WTC11 (cell line): ENCODE measurements at regions not wholly inside any gene's neighbourhood (a gene's known extent, or its start where the extent isn't known, plus 50 kb on each side); places are given as distances from the start of the nearest gene placed in this dataset.

Experiments
- ATAC-seq: fragments of 200-7000 bp; cut with Tn5 transposase; 2 replicates; pipeline ENCODE4 v1.10.0; 2021; ENCODE audit warnings: mild to moderate bottlenecking, moderate library complexity
- CTCF ChIA-PET: fragments of 300-600 bp; sonication (Branson Sonifier 250); formaldehyde crosslinking; loops from one replicate; lab custom pipeline; 2021; ENCODE audit warnings: antibody characterized with exemption; lab: Charles Lee
- POLR2A ChIA-PET: fragments of 350-600 bp; sonication (Branson Sonifier 250); formaldehyde crosslinking; loops from one replicate; lab custom pipeline; 2021; ENCODE audit warnings: antibody characterized with exemption; lab: Charles Lee
- DNase-seq: peaks from one replicate; pipeline ENCODE4 v3.0.0; 2021; ENCODE audit warnings: low spot score
- H3K27ac Mint-ChIP-seq: 2 replicates; pipeline ENCODE4 v1.8.0; 2021; ENCODE audit warnings: mixed read lengths
- H3K27me3 Mint-ChIP-seq: 2 replicates; pipeline ENCODE4 v1.8.0; 2021; ENCODE audit warnings: low read depth, mild to moderate bottlenecking, moderate library complexity, mixed read lengths
- H3K36me3 Mint-ChIP-seq: 2 replicates; pipeline ENCODE4 v1.8.0; 2021; ENCODE audit warnings: mixed read lengths
- H3K4me1 Mint-ChIP-seq: 2 replicates; pipeline ENCODE4 v1.8.0; 2022; ENCODE audit warnings: mixed read lengths
- H3K4me3 Mint-ChIP-seq: 2 replicates; pipeline ENCODE4 v1.8.0; 2021; ENCODE audit warnings: mild to moderate bottlenecking, moderate library complexity, mixed read lengths
- H3K9me3 Mint-ChIP-seq: 2 replicates; pipeline ENCODE4 v1.8.0; 2021; ENCODE audit warnings: mixed read lengths
- ATF3 ChIP-seq: sonication (generic); formaldehyde crosslinking; conservative IDR thresholded peaks from 2 replicates; pipeline ENCODE4 v1.8.1; 2022; ENCODE audit warnings: mild to moderate bottlenecking, missing genetic modification reagents
- E2F1 ChIP-seq: sonication (generic); formaldehyde crosslinking; IDR thresholded peaks from 2 replicates; pipeline ENCODE4 v1.8.0; 2022; ENCODE audit warnings: mild to moderate bottlenecking, missing genetic modification reagents
- ELF4 ChIP-seq: sonication (generic); formaldehyde crosslinking; IDR thresholded peaks from 2 replicates; pipeline ENCODE4 v1.8.1; 2022; ENCODE audit warnings: low read depth, mild to moderate bottlenecking, moderate library complexity, missing genetic modification reagents
- EMX1 ChIP-seq: fragments of 250-450 bp; sonication (Bioruptor Pico); IDR thresholded peaks from 2 replicates; pipeline ENCODE4 v1.8.0; 2021; ENCODE audit warnings: mild to moderate bottlenecking
- GABPB1 ChIP-seq: sonication (generic); formaldehyde crosslinking; IDR thresholded peaks from 2 replicates; pipeline ENCODE4 v1.8.1; 2023; ENCODE audit warnings: mild to moderate bottlenecking, missing genetic modification reagents
- GRHL2 ChIP-seq: fragments of 250-450 bp; sonication (Bioruptor Pico); IDR thresholded peaks from 2 replicates; pipeline ENCODE4 v1.8.0; 2022; ENCODE audit warnings: mild to moderate bottlenecking, moderate library complexity; ENCODE audit not compliant: insufficient replicate concordance, severe bottlenecking
- HMGA2 ChIP-seq: fragments of 250-450 bp; sonication (Bioruptor Pico); IDR thresholded peaks from 2 replicates; pipeline ENCODE4 v1.4.0; 2021; ENCODE audit warnings: mild to moderate bottlenecking, moderate library complexity
- KAT7 ChIP-seq: sonication (generic); formaldehyde crosslinking; IDR thresholded peaks from 2 replicates; pipeline ENCODE4 v1.8.1; 2023; ENCODE audit warnings: missing genetic modification reagents, mild to moderate bottlenecking, borderline replicate concordance
- MAX ChIP-seq: sonication (generic); formaldehyde crosslinking; IDR thresholded peaks from 2 replicates; pipeline ENCODE4 v1.8.0; 2022; ENCODE audit warnings: mild to moderate bottlenecking, missing genetic modification reagents
- MLX ChIP-seq: sonication (generic); formaldehyde crosslinking; IDR thresholded peaks from 2 replicates; pipeline ENCODE4 v1.8.1; 2023; ENCODE audit warnings: mild to moderate bottlenecking, missing genetic modification reagents, moderate library complexity
- MXD4 ChIP-seq: fragments of 250-450 bp; sonication (Bioruptor Pico); IDR thresholded peaks from 2 replicates; pipeline ENCODE4 v1.8.0; 2021; ENCODE audit warnings: mild to moderate bottlenecking, moderate library complexity, borderline replicate concordance
- MYBL2 ChIP-seq: sonication (generic); formaldehyde crosslinking; IDR thresholded peaks from 2 replicates; pipeline ENCODE4 v1.8.1; 2023; ENCODE audit warnings: mild to moderate bottlenecking, moderate library complexity, missing genetic modification reagents
- PRDM15 ChIP-seq: sonication (generic); formaldehyde crosslinking; IDR thresholded peaks from 2 replicates; pipeline ENCODE4 v1.8.0; 2022; ENCODE audit warnings: missing genetic modification reagents
- PRRX2 ChIP-seq: fragments of 250-450 bp; sonication (Bioruptor Pico); IDR thresholded peaks from 2 replicates; pipeline ENCODE4 v1.8.0; 2021; ENCODE audit warnings: mild to moderate bottlenecking
- SP1 ChIP-seq: sonication (generic); formaldehyde crosslinking; conservative IDR thresholded peaks from 2 replicates; pipeline ENCODE4 v1.8.1; 2022; ENCODE audit warnings: missing genetic modification reagents
- ZBTB43 ChIP-seq: sonication (generic); formaldehyde crosslinking; IDR thresholded peaks from 2 replicates; pipeline ENCODE4 v1.8.1; 2023; ENCODE audit warnings: mild to moderate bottlenecking, missing genetic modification reagents
- ZNF138 ChIP-seq: sonication (generic); formaldehyde crosslinking; conservative IDR thresholded peaks from 2 replicates; pipeline ENCODE4 v1.8.1; 2022; ENCODE audit warnings: mild to moderate bottlenecking, moderate library complexity, missing genetic modification reagents
- ZNF232 ChIP-seq: sonication (generic); formaldehyde crosslinking; IDR thresholded peaks from 2 replicates; pipeline ENCODE4 v1.8.0; 2022; ENCODE audit warnings: mild to moderate bottlenecking, missing genetic modification reagents
- ZNF281 ChIP-seq: sonication (generic); formaldehyde crosslinking; IDR thresholded peaks from 2 replicates; pipeline ENCODE4 v1.8.0; 2023; ENCODE audit warnings: mild to moderate bottlenecking, missing genetic modification reagents
- ZNF416 ChIP-seq: fragments of 250-450 bp; sonication (Bioruptor Pico); IDR thresholded peaks from 2 replicates; pipeline ENCODE4 v1.9.0; 2021; ENCODE audit warnings: mild to moderate bottlenecking, inconsistent platforms
- ZNF671 ChIP-seq: fragments of 250-450 bp; sonication (Bioruptor Pico); IDR thresholded peaks from 2 replicates; pipeline ENCODE4 v1.8.0; 2021; ENCODE audit warnings: mild to moderate bottlenecking

- Mint-ChIP-seq H3K4me3 (no peak overlapping the region), H3K36me3 (peaks cover 68% of the 10 kb centered on the region), H3K9me3 (peaks cover 63% of the 10 kb centered on the region), H3K27me3 (peaks cover 22% of the 10 kb centered on the region), H3K4me1 (no peaks in the 10 kb centered on the region), H3K27ac (no peak overlapping the region)
- ChIA-PET CTCF (interaction anchor here (1.0 kb wide), 1 partner anchor 51 kb away, joined by 3 read pairs; no protein-coding TSS in a partner anchor), POLR2A (no interaction called here)
- DNase-seq (no peak), ATAC-seq (no peak)
- TF ChIP-seq ZNF232 (CRISPR knock-in tag): no peak
- no peak for TF ChIP-seq GABPB1 (CRISPR knock-in tag)
- no peak for TF ChIP-seq MAX (CRISPR knock-in tag)
- no peak for TF ChIP-seq ZNF671 (CRISPR knock-in tag)
- TF ChIP-seq E2F1 (CRISPR knock-in tag): no peak
- no peak for TF ChIP-seq ZNF138 (CRISPR knock-in tag)
- TF ChIP-seq MXD4: no peak
These were observed 91.5 kb upstream of the TCERG1L start for GRCh38 chr10:131402771-131403650.

GRCh38 chr10:131403936-131404335, 92.4 kb upstream of the TCERG1L start:
- Mint-ChIP-seq H3K4me1 (no peaks in the 10 kb centered on the region), H3K27ac (no peak overlapping the region)
- TF ChIP-seq PRRX2 (CRISPR knock-in tag): no peak
- TF ChIP-seq KAT7 (CRISPR knock-in tag): no peak
- no peak for TF ChIP-seq MLX
- TF ChIP-seq, all 79 proteins: peak for 0
- H3K4me3 Mint-ChIP-seq: no peak overlapping the region
- H3K36me3 Mint-ChIP-seq: peaks cover 71% of the 10 kb centered on the region
- ChIA-PET POLR2A (no interaction called here), CTCF (interaction anchor here (1.0 kb wide), 1 partner anchor 50 kb away, joined by 3 read pairs; no protein-coding TSS in a partner anchor)
- peaks cover 19% of the 10 kb centered on the region for H3K27me3 Mint-ChIP-seq
- ATAC-seq: no peak
- DNase-seq: no peak
- peaks cover 67% of the 10 kb centered on the region for H3K9me3 Mint-ChIP-seq

GRCh38 chr10:131404886-131405285, 93.4 kb upstream of the TCERG1L start:
- no peak overlapping the region for H3K27ac Mint-ChIP-seq
- TF ChIP-seq ZNF281 (CRISPR knock-in tag): no peak
- no peak for TF ChIP-seq ELF4 (CRISPR knock-in tag)
- TF ChIP-seq SP1 (CRISPR knock-in tag): no peak
- TF ChIP-seq EMX1: no peak
- TF ChIP-seq PRDM15: no peak
- TF ChIP-seq MXD4: no peak
- no peak for TF ChIP-seq HMGA2 (CRISPR knock-in tag)
- TF ChIP-seq ATF3 (CRISPR knock-in tag): no peak
- TF ChIP-seq GRHL2: no peak
- no peak for TF ChIP-seq MYBL2 (CRISPR knock-in tag)
- no peak for TF ChIP-seq ZNF416
- TF ChIP-seq ZNF671 (CRISPR knock-in tag): no peak
- TF ChIP-seq ZBTB43 (CRISPR knock-in tag): no peak

More at GRCh38 chr10:131404886-131405285, 93.4 kb upstream of the TCERG1L start:
- peaks cover 66% of the 10 kb centered on the region for H3K9me3 Mint-ChIP-seq
- no peak overlapping the region for H3K4me3 Mint-ChIP-seq
- ATAC-seq: no peak
- peaks cover 15% of the 10 kb centered on the region for H3K27me3 Mint-ChIP-seq
- DNase-seq: no peak
- CTCF ChIA-PET: no interaction called here
- H3K4me1 Mint-ChIP-seq: no peaks in the 10 kb centered on the region
- POLR2A ChIA-PET: no interaction called here
- H3K36me3 Mint-ChIP-seq: peaks cover 72% of the 10 kb centered on the region
